Adipocyte (in vitro differentiated cells): ENCODE measurements at regions not wholly inside any gene's neighbourhood (a gene's known extent, or its start where the extent isn't known, plus 50 kb on each side); places are given as distances from the start of the nearest gene placed in this dataset.

Source experiments
- DNase-seq: peaks from one replicate; pipeline ENCODE4 v3.0.0-alpha.2; 2015; ENCODE audit warnings: low read depth
- H3K27me3 ChIP-seq: replicated peaks from 2 replicates; pipeline ENCODE4 v1.7.0; 2013; ENCODE audit warnings: mild to moderate bottlenecking, low read length, moderate library complexity; ENCODE audit not compliant: control insufficient read depth, insufficient read depth
- H3K36me3 ChIP-seq: 2 replicates; pipeline ENCODE4 v1.7.0; 2013; ENCODE audit warnings: low read length, mild to moderate bottlenecking, moderate library complexity; ENCODE audit not compliant: control insufficient read depth, insufficient read depth, severe bottlenecking
- H3K4me1 ChIP-seq: 2 replicates; pipeline ENCODE4 v1.7.0; 2013; ENCODE audit warnings: mild to moderate bottlenecking, low read length, moderate library complexity; ENCODE audit not compliant: control insufficient read depth, insufficient read depth
- H3K4me3 ChIP-seq: 2 replicates; pipeline ENCODE4 v1.7.0; 2013; ENCODE audit warnings: mild to moderate bottlenecking, low read length, moderate library complexity
- H3K9ac ChIP-seq: 2 replicates; pipeline ENCODE4 v1.7.0; 2013; ENCODE audit warnings: mild to moderate bottlenecking, low read length, moderate library complexity
- H3K9me3 ChIP-seq: 2 replicates; pipeline ENCODE4 v1.7.0; 2013; ENCODE audit warnings: mild to moderate bottlenecking, low read length, moderate library complexity; ENCODE audit not compliant: control insufficient read depth

GRCh38 chr12:24088751-24089509, 139.5 kb upstream of the SOX5 start:
- H3K9ac ChIP-seq, result no peak overlapping the region
- H3K4me1 ChIP-seq, result no peaks in the 10 kb centered on the region
- DNase-seq, result no peak
- H3K9me3 ChIP-seq, result no peaks in the 10 kb centered on the region
- no peaks in the 10 kb centered on the region for H3K27me3 ChIP-seq
- H3K4me3 ChIP-seq, result no peak overlapping the region
- H3K36me3 ChIP-seq, result no peaks in the 10 kb centered on the region

GRCh38 chr12:24087294-24087693, 137.8 kb upstream of the SOX5 start:
- Histone ChIP-seq H3K4me1 (no peaks in the 10 kb centered on the region), H3K4me3 (no peak overlapping the region), H3K27me3 (no peaks in the 10 kb centered on the region), H3K9ac (no peak overlapping the region), H3K36me3 (no peaks in the 10 kb centered on the region), H3K9me3 (no peaks in the 10 kb centered on the region)
- DNase-seq, result no peak

DNA sequence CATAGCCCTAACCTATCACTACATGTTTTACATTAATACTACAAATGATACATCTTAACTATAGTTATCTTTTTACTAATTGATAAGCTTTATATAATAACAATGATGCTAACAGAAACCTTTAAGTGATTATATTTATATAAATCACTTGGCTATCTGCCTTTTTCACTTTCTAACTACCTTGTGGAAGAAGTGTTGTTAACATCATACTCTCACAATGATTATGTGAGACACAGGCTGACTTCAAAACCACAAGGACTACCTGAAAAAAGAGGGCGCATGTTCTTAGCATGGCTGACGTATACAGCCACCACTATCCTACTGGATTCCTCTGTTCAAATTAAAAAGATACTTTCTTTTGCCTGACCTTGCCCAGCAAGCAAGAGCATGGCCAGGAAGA, 135.3 kb upstream of the SOX5 start:
- Histone ChIP-seq H3K9ac (no peak overlapping the region), H3K4me1 (no peaks in the 10 kb centered on the region), H3K36me3 (no peaks in the 10 kb centered on the region), H3K27me3 (no peaks in the 10 kb centered on the region), H3K9me3 (no peaks in the 10 kb centered on the region), H3K4me3 (no peak overlapping the region)
- no peak for DNase-seq

DNA sequence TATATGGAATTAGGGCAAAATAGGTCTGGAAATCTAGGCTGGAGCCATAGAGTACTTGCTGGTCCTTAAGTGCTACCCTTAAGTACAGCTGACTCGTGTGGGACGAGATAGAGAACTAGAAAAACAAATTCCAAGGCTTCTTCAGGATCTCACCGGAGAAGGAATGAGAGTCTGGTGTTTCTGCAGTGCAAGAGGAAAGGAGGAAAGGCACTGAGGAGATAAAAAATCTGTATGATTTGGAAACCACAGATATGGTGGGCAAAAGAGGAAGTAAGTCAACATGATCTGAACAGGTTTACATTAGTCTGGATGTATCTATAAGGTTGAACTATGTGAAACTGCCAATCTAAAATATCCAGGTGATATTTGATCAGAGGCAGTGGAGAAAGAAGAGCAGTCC, 134.4 kb upstream of the SOX5 start:
- Histone ChIP-seq H3K4me1 (no peaks in the 10 kb centered on the region), H3K27me3 (no peaks in the 10 kb centered on the region), H3K9me3 (no peaks in the 10 kb centered on the region), H3K4me3 (no peak overlapping the region), H3K36me3 (no peaks in the 10 kb centered on the region), H3K9ac (no peak overlapping the region)
- DNase-seq, result no peak

DNA sequence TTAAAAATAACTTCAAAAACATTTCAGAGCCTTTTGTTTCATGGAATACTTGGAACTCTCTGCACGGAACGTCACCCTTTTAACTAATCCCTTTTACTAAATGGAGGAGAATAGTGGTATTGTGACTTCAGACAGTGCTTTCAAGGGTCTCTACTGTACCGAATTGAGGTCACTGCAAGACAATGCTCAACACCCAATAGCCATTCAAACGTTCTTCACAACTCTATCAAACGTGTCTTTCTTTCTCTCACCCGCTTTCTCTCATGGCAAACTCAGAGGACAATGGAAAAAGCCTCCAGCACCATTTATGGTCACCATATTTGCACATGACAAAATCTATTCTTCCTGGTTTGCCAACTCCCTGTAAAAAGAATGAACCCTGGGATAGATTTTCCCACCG, 132.1 kb upstream of the SOX5 start:
- Histone ChIP-seq H3K36me3 (no peaks in the 10 kb centered on the region), H3K9me3 (no peaks in the 10 kb centered on the region), H3K4me3 (no peak overlapping the region), H3K27me3 (no peaks in the 10 kb centered on the region), H3K4me1 (no peaks in the 10 kb centered on the region), H3K9ac (no peak overlapping the region)
- no peak for DNase-seq

GRCh38 chr12:24081092-24081529, 131.6 kb upstream of the SOX5 start:
- H3K27me3 ChIP-seq, result no peaks in the 10 kb centered on the region
- DNase-seq, result no peak
- no peaks in the 10 kb centered on the region for H3K36me3 ChIP-seq
- H3K9ac ChIP-seq, result no peak overlapping the region
- H3K9me3 ChIP-seq, result no peaks in the 10 kb centered on the region
- no peak overlapping the region for H3K4me3 ChIP-seq
- H3K4me1 ChIP-seq, result no peaks in the 10 kb centered on the region

GRCh38 chr12:24080465-24080864, 131.0 kb upstream of the SOX5 start:
- Histone ChIP-seq H3K9ac (no peak overlapping the region), H3K4me1 (no peaks in the 10 kb centered on the region), H3K9me3 (no peaks in the 10 kb centered on the region), H3K27me3 (no peaks in the 10 kb centered on the region), H3K36me3 (no peaks in the 10 kb centered on the region), H3K4me3 (no peak overlapping the region)
- no peak for DNase-seq

DNA sequence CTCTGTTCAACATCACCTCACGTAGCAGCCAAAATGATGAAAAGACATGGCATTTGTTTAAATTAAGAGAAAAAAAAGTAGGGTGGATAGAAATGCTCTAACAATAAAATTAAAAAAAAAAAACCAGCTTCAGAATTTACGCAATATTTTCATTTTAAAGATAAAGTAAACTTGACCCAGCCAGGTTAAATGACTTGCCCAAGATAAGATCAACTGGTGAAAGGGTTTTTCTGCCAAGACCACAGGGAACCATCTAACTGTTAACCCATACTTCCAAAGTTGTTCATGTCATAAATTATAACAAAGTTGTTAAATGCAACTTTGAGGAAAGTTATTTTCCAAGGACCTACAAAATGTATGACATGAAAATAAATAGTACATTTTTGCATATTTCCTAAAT, 129.6 kb upstream of the SOX5 start:
- Histone ChIP-seq H3K9me3 (no peaks in the 10 kb centered on the region), H3K4me3 (no peak overlapping the region), H3K27me3 (no peaks in the 10 kb centered on the region), H3K9ac (no peak overlapping the region), H3K36me3 (no peaks in the 10 kb centered on the region), H3K4me1 (no peaks in the 10 kb centered on the region)
- DNase-seq, result no peak

DNA sequence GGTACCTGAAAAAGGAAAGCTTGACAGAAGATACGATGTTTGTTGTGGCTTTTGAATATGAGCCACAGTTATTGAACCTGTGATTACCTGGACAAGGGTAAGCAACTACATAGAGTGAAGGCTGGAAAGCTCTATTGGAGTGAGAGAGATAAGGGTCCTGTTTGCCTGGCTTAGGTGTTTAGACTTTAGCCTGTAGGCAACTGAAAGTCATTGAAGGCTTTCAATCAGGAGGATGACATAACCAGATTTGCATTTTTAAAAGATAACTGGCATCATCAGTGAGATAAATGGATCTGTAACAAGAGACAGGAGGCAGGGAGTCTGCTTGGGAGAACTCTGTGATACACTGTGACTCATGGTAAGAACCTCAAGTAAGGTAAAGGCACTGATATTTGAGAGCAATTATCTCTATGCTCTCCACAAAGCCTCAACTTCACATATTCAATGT, 128.9 kb upstream of the SOX5 start:
- DNase-seq, result no peak
- Histone ChIP-seq H3K4me1 (no peaks in the 10 kb centered on the region), H3K36me3 (no peaks in the 10 kb centered on the region), H3K9ac (no peak overlapping the region), H3K9me3 (no peaks in the 10 kb centered on the region), H3K4me3 (no peak overlapping the region), H3K27me3 (no peaks in the 10 kb centered on the region)

DNA sequence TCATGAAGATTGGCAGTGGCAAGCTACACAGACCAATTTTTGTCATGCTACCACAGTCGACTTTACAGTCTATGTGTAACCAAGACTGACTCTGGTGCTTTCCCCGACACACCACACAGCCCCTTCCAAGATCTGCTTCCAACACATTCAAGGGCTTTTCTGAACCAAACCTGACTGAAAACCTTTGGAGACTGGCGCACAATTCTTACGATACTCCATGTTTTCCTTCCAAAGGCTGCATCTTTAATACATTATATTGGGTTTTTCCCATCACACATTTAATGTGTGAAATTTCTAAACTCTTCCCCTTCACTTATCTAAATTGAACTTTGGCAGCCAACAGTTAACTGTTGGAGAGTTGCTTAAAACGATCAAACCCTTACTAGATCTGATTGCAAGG, 127.7 kb upstream of the SOX5 start:
- Histone ChIP-seq H3K4me3 (no peak overlapping the region), H3K27me3 (no peaks in the 10 kb centered on the region), H3K9ac (no peak overlapping the region), H3K36me3 (no peaks in the 10 kb centered on the region), H3K4me1 (no peaks in the 10 kb centered on the region), H3K9me3 (no peaks in the 10 kb centered on the region)
- no peak for DNase-seq

- no peaks in the 10 kb centered on the region for H3K27me3 ChIP-seq
- no peak for DNase-seq
- no peaks in the 10 kb centered on the region for H3K9me3 ChIP-seq
- H3K36me3 ChIP-seq, result no peaks in the 10 kb centered on the region
- H3K4me1 ChIP-seq, result no peaks in the 10 kb centered on the region
- no peak overlapping the region for H3K4me3 ChIP-seq
- no peak overlapping the region for H3K9ac ChIP-seq
These were observed 126.2 kb upstream of the SOX5 start for GRCh38 chr12:24075650-24076049.
